ENCODE measurements at regions not wholly inside any gene's neighbourhood (a gene's known extent, or its start where the extent isn't known, plus 50 kb on each side); places are given as distances from the start of the nearest gene placed in this dataset.
"Not testable (repeated sequence)": the region's sequence is repeated elsewhere in the genome, so short reads cannot be mapped to it uniquely, and the experiment has no call there.

DNA sequence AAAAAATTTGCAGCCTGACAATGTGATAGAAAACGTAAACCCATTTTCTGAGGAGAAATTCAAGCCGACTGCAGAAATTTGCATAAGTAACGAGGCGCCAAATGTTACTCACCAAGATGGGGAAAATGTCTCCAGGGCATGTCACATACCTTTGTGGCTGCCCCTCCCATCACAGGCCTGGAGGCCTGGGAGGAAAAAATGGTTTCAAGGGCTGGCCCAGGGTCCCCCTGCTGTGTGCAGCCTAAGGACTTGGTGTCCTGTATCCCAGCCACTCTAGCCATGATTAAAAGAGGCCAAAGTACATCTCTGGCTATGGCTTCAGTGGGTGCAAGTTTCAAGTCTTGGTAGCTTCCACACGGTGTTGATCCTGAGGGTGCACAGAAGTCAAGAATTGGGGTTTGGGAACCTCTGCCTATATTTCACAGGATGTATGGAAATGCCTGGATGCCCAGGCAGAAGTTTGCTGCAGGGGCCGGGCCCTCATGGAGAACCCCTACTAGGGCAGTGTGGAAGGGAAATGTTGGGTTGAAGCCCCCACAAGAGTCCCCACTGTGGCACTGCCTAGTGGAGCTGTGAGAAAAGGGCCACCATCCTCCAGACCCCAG lies 1842.3 kb downstream of the PCDH9 start:
- DNase-seq (ENCODE audit: low spot score) = no peak

DNA sequence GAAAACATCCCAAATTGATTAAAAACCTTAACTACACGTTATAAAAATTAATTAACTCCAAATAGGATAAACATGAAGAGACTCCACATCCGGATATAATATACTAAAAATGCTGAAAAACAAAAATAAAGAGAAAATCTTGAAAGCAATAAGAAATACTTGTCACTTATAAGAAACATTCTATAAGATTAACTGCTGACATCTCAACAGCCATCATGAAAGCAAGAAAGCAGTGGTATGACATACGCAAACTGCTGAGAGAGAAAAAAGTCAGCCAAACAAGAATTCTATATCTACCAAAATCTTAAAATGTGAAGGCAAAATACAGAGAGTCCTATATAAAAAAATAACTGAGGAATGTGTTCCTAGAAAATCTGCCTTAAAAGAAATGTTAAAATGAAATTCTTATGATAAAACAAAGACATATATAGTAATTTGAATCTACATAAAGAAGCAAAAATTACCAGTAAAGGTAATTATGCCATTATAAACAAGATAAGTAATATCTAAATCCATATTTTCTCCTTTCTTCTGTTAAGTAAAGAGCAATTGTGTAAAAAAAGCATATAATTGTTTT lies 1851.1 kb downstream of the PCDH9 start:
- peak; percentile 4 for DNase-seq (ENCODE audit: low spot score)

DNA sequence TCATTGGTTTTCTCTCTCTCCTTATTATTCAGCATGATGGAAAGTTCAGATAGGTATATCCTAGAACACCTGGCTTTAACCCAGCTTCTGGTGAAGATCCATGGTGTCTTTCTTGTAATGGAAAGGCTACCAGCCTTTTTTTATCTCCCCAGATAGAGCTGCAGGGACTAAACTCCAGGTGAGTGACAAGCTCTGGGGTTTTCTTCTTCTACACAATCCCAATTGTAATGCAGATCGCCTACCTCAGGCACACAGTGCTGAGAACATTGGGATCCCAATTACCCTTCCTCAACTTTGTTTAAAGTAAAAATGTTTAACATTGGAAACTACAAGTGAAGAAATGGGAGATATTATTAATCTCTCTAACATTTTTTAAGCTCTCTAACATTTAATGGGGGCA lies 1851.7 kb downstream of the PCDH9 start:
- no peak for DNase-seq (ENCODE audit: low spot score)

DNA sequence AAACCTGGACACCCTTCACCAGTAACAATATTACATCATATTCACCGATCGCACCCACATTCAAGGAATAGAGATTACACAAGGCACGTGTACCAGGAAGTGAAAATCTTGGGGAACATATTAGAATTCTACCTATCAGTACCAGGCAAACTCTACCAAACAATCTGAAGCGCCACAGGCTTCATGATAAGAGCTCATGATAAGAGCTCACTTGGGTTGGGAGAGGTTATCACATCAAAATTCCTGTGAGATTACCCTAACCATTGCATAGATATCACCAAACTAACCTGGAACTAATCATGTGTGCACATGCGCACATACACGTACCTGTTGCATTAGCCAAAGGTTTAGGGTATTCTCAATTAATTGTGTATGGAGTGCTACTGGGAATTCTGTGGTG lies 1861.3 kb downstream of the PCDH9 start:
- no peak for DNase-seq (ENCODE audit: low spot score)

DNA sequence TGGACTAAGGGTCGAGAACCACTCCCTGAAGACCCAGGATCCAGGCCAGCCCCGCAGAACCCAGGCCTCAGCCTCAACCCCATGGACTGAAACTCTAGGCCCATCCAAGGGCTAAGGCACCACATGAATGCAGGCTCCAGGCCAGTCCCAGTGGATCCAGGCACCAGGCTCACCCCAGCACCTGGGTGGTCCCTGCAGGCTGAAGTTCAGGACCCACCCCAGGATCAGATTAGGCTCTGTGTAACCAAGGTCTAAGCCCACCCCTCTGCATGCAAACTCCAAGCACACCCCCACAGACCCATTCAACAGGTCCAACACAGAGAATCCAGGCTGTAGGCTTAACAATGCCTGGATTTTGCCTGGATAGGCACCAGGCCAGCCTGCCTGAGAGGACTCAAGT lies 1876.2 kb downstream of the PCDH9 start:
- no peak for DNase-seq (ENCODE audit: low spot score)

DNA sequence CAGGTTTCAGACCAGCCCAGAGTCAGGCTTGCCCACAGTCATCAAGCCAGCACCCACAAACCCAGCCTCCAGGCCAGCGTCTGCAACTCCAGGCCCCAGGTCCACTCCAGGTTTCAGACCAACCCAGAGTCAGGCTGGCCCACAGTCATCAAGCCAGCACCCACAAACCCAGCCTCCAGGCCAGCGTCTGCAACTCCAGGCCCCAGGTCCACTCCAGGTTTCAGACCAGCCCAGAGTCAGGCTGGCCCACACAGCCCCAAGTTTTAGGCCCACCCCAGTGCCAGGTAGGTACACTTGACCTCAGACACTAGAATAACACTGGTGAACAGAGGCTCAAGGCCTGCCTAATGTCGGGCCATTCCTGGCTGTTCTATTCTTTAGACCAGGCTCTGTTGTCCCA lies 1877.0 kb downstream of the PCDH9 start:
- not testable (repeated sequence) for DNase-seq (ENCODE audit: low spot score)

DNA sequence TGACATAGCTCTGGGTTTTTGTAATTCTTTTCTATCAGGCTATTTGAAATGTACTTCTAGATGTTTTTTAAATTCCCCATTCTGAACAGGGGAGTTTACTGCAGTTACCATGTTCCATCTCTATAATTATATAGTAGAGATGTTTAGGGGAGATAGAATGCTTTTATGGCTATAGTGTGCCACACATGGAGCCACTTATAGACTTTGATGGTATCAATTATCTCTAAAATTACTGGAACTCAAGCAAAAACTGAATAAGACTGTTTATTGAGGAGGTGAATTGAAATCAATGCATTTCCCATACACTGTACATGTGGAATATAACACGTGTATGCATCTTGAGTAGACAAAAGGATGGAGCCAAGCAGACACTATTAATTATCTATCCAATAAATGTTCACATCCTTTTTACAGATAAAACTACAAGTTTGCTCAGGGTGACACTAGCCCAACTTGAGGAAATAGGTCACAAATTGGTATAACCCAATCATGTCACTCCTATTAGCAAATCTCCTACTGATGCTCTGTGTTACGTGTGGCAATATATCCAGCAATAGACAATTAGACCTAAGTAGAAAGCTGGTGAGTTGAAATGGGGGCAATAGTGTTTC lies 1882.6 kb downstream of the PCDH9 start:
- DNase-seq (ENCODE audit: low spot score) = no peak

DNA sequence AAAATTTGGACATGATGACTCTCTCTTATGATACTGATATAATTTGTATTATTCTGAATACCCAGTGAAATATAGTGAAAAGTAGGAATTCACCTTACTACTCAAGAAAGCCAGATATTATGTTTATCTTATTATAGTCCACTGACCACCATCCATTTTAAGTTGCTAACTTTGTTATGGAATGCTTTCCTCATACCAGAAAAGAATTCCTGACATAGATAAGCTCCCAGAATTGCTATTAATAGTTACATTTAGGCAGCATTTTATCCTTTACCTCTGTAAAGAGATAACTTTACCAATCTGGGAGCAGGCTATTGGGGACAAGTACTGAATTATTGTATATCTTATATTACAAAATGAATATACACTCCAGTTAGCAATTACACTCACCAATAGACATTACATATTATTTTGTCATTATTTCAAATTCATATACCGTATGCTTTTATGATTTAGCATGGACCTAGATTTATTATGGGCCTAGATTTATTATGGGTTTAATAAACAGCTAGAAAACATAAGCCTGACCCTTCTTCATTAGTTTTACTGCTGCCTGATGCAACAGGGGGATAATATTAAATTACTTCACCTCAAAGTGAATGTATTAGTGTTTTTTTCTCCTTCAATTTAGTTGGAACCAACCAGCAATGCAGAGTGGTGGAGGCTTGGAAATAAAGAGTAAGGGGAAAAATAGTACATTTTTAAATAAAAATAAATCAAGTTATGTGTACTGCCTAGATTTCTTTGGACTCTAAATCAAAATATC lies 1886.1 kb downstream of the PCDH9 start:
- DNase-seq (ENCODE audit: low spot score) = no peak

DNA sequence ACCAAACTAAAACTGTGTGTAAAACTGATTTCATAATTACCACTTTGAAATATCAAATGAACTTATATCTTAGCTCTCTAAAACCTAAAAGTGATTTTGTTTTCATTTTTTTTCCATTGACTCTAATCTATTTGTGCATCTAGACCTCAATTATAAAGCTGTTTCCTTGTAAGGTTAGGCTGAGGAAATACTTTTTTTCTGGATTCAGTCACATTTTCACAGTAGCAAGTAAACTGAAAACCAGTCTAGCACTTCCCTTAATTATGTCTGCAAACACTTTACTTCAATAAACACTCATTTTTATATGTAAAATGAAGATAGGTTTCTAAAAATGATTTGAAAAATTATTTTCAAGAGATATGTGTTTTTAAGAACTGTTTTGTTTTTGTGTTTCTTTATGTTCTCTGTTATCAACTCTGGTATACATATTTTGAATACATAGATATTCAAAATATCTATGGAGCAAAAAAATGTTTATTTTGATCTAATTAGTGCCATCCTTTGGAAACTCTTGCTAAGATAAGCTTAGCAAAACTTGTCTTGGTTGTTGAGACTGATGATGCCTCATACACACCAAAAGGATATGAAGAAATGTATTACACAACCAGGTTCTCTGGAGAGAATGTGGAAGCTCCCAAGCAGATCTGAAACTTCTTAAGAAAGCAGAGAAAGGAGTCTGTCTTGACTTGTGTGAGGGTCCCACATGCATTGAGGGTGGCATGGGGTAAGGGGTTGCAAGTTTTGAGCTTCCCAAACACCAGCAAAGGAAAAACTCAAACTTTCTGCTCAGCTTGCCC lies 1887.4 kb downstream of the PCDH9 start:
- DNase-seq (ENCODE audit: low spot score) = no peak

DNA sequence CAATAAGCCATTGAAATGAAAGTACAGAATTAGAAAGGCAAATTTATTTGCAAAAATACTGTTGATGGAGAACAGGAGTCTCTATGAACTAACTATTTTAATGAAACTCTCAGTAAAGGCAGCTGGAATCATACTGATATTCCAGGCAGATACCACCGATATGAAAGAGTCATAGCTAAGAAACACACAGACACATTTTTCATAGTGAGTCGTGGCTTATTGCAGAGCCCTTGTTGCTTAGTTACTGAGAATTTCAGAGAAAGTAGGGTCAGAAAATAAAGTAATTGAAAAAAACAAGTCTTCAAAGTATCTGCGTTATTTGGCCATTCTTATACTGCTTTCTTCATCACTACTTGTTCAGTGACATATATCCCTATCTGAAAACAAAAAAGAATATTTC lies 1890.9 kb downstream of the PCDH9 start:
- no peak for DNase-seq (ENCODE audit: low spot score)

DNA sequence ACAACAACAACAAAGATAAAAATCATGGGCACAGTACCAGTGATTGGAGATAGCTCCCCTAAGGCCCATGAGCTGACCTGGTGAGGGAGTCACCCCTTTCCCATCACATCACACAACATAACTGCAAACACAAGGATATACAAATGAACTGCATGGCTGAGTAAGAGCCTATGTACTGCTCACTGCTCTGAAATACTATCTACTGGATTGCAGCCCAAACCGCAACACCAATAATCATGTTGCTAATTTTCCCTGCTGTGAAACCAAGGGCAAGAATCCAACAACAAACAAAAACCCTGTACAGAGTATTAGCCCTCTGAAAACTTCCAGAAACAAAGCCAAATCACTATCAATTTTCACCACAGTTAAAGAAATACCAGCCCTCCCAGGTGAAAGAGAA lies 1893.2 kb downstream of the PCDH9 start:
- DNase-seq (ENCODE audit: low spot score) = no peak

DNA sequence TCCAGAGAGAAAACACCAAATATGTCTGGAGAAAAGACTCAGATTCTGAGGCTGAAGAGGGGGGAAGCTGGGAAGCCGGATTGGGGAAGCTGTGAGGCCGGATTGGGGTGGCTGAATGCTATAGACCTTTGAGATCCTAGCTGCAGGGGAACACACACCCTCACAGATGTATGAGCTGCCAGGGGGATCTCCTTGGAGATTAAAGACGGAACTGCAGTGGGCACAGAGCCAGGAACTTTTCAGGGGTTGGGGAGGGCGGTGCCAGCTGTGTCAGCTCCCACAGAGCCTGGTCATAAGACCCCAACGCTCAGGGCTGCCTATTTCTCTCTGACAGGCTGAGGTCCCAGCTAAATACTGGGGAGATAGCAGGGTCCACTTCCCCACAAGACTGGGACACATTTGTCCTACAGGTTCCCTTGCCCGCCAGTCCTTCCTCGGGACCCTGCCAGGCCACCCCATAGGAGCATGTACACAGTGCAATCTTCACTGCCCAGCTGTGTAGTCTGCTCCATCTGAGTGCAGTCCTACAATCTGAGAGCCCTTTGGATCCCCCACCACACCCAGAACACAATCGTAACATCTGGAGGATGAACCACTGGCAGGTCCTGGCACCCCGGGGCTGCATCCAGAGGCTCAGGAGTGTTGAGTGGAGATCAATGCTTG lies 1893.9 kb downstream of the PCDH9 start:
- DNase-seq (ENCODE audit: low spot score) = no peak

DNA sequence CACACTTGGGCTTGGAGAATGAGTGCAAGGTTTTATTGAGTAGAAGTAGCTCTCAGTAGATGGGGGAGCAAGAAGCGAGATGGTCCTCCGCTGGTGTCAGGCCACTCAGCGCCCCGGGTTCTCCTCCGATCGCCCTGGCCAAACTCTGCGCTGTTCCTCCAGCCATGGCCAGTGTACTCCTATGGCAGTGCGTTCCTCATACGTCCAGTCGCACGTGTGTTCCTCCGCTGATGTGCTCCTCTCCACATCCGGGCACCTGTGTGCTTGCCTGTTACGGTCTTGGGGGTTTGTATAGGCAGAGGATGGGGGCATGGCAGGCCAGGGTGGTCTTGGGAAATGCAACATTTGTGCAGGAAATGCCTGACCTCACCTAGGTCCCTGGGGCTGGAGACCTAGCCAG lies 1899.4 kb downstream of the PCDH9 start:
- no peak for DNase-seq (ENCODE audit: low spot score)

DNA sequence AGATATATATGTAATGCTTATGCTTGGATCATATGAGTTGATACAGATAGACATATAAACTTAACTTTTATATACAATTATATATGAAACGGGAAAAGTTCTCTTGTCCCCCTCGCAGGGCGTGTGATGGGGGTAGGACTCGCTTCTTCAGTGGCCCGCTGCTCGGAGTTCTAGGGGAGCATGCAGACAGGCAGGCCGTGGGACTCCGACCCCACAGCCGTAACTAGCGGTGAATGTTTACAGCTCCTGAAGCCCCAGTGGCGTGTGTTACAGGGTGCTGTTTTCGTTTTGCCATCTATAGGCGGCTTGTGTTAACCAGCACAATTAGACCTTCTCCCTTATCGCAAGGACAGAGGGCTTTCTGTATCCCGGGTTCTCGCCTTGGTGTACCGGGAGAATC lies 1899.8 kb downstream of the PCDH9 start:
- DNase-seq (ENCODE audit: low spot score) = no peak

DNA sequence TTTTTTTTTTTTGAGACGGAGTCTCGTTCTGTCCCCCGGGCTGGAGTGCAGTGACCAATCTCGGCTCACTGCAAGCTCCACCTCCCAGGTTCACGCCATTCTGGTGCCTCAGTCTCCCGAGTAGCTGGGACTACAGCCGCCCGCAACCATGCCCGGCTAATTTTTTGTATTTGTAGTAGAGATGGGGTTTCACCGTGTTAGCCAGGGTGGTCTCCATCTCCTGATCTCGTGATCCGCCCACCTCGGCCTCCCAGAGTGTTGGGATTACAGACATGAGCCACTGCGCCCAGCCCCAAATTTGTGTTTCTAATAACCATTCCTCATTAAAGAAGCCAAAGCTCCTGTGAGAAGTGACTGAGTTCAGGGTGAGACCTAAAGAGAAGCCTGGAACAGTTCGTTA lies 1906.9 kb downstream of the PCDH9 start:
- not testable (repeated sequence) for DNase-seq (ENCODE audit: low spot score)

DNA sequence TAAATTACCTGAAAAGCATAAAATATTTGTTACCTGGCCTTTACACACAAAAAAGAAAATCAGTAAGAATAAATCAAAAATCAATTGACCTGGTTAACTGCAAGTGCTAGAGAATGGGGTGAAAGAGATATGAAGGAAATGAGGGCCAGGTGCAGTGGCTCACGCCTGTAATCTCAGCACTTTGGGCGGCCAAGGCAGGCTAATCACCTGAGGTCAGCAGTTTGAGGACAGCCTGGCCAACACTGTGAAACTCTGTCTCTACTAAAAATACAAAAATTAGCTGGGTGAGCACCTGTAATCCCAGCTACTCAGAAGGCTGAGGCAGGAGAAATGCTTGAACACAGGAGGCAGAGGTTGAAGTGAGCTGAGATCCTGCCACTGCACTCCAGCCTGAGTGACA lies 1908.7 kb downstream of the PCDH9 start:
- not testable (repeated sequence) for DNase-seq (ENCODE audit: low spot score)

DNA sequence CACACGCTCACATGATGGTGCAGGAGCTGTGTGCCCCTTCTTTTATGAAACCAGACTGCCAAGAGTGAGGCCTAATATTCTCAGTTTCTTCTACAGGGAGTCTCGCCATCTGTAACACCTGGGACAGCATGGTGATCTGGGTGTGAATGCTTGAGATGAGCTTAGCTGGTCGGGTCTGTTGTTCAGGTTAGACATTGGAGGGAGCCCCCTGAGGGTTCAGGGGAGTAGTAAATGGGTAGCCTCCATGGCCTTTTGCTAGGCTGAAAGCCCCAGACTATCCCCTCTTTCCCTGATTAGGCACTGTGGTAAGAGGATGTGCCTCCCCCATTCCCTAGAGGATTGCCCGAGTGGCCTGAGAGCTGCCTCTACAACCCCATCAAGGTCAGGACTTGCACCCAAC lies 1916.1 kb downstream of the PCDH9 start:
- no peak for DNase-seq (ENCODE audit: low spot score)

DNA sequence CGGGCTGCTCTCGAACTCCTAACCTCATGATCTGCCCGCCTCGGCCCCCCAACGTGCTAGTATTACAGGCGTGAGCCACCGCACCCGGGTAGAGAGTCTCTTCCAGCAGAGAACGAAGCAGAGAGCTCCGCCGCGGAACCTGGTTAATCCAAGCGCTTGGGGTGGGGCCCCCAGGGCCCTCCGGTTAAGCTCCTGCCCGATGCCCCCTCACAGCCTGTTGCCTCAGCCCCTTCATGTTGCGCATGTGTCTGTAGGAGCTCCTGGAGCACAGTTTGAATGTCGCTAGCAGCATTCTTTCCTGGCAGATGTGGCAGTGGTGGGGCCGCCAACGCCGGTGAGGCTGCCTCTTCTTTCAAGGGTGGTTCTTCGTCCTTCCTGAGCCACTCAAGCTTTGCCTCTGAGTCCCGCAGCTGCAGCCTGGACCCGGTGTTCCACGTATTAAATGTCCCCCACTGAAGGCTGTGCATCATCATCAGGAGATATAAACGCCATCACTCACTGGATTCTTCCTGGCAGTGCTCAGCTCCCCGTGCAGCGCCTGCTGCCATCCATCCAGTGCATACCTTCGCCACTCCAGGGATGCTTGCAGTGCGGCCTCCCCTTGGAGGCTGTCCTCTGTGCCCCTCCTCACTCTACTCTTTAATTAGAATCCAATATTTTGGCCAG lies 1919.3 kb downstream of the PCDH9 start:
- no peak for DNase-seq (ENCODE audit: low spot score)

DNA sequence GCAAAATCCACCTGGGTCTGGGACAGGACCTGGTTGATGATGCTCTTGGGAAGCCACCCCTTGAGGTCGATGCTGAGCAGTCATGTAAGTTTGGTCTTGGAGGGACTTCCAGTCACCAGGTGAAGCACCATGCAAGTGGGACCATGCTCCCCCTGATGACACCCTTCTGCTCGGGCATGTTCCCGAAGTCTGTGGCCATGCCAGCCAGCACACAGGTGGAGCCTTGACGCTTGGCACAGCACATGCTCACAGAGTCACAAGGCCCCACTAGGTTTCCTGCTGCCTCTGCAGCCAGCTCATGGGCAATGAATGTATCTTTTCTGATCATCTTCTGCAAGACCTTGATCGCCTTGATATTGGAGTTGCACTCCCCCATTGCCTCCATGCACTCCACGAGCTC lies 1920.2 kb downstream of the PCDH9 start:
- no peak for DNase-seq (ENCODE audit: low spot score)

DNA sequence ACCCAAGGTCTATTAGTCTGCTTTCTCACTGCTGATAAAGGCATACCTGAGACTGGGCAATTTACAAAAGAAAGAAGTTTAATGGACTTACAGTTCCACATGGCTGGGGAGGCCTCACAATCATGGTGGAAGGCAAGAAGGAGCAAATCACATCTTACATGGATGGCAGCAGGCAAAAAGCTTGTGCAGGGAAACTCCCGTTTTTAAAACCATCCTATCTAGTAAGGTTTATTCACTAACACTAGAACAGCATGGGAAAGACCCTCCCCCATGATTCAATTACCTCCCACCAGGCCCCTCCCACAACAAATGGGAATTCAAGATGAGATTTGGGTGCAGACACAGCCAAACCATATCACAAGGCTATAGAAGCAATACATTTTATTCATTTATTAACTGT lies 1921.4 kb downstream of the PCDH9 start:
- not testable (repeated sequence) for DNase-seq (ENCODE audit: low spot score)

DNA sequence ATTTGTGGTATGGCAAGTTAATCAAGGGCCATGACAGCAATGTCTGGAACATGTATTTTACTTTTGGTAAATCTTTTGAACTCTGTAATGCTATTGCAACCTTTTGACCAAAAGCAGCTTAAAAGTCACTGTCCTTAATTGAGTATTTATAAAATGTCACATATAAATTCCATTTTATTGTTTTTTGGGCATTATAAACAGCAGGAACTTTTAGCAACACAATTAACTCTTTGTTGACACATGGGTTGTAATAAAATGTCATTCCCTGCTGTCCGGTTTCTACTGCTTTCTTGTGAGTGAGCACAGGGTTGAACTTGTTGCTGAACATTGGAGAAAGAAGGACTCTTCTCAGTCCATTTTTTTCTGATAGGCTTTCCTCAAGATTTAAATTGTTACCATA lies 1923.1 kb downstream of the PCDH9 start:
- no peak for DNase-seq (ENCODE audit: low spot score)
